ENCODE measurements at regions not wholly inside any gene's neighbourhood (a gene's known extent, or its start where the extent isn't known, plus 50 kb on each side); places are given as distances from the start of the nearest gene placed in this dataset.

DNA sequence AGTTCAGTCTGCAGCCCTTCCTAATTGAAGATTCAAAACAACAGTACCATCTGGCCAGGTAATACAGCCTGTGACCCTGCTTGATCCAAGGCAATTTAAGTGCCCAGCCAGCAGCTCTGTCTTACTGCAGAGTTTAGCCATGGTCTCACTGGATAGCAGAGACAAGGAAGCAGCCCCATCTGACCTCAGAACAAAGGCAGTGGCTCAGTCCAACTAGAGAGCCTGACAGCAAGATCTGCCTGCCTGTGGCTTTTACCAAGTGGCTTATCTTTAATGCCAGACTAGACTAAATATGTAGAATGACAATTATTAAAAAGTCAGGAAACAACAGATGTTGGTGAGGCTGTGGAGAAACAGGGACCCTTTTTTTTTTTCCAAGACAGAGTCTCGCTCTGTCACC is 293.4 kb downstream of the DTHD1 start:
- Histone ChIP-seq H3K79me2 (replicated peaks; ENCODE audit: insufficient read depth, low read length) (no peaks in the 10 kb centered on the region), H3K9me2 (ENCODE audit: insufficient read depth, low read length) (no peaks in the 10 kb centered on the region), H3K9ac (ENCODE audit: low read length) (no peak overlapping the region), H3K36me3 (ENCODE audit: insufficient read depth, low read length) (no peaks in the 10 kb centered on the region), H3K4me3 (ENCODE audit: low read length) (no peak overlapping the region), H2AFZ (ENCODE audit: low read depth, low read length) (no peak overlapping the region), H3K27me3 (ENCODE audit: insufficient read depth, low read depth, low read length) (no peaks in the 10 kb centered on the region), H3F3A (ENCODE audit: insufficient read depth, low read length, poor library complexity, severe bottlenecking) (no peaks in the 10 kb centered on the region), H3K27ac (ENCODE audit: low read length) (no peak overlapping the region), H3K9me3 (ENCODE audit: low read length) (peaks cover 4% of the 10 kb centered on the region), H4K20me1 (ENCODE audit: insufficient read depth) (no peaks in the 10 kb centered on the region), H3K4me2 (ENCODE audit: low read length) (no peak overlapping the region)
- no peak for TF ChIP-seq TAF1 (IDR thresholded peaks at IDR 0.05; ENCODE audit: low read depth)
- no peak for TF ChIP-seq POLR2AphosphoS5 (IDR thresholded peaks at IDR 0.05)
- no peak for TF ChIP-seq EP300 (conservative IDR thresholded peaks at IDR 0.05; ENCODE audit: poor library complexity, severe bottlenecking)
- no peak for TF ChIP-seq RAD21 (conservative IDR thresholded peaks at IDR 0.05)
- no peak for TF ChIP-seq SMC3 (conservative IDR thresholded peaks at IDR 0.05; ENCODE audit: poor library complexity)
- TF ChIP-seq, protein P1, sequence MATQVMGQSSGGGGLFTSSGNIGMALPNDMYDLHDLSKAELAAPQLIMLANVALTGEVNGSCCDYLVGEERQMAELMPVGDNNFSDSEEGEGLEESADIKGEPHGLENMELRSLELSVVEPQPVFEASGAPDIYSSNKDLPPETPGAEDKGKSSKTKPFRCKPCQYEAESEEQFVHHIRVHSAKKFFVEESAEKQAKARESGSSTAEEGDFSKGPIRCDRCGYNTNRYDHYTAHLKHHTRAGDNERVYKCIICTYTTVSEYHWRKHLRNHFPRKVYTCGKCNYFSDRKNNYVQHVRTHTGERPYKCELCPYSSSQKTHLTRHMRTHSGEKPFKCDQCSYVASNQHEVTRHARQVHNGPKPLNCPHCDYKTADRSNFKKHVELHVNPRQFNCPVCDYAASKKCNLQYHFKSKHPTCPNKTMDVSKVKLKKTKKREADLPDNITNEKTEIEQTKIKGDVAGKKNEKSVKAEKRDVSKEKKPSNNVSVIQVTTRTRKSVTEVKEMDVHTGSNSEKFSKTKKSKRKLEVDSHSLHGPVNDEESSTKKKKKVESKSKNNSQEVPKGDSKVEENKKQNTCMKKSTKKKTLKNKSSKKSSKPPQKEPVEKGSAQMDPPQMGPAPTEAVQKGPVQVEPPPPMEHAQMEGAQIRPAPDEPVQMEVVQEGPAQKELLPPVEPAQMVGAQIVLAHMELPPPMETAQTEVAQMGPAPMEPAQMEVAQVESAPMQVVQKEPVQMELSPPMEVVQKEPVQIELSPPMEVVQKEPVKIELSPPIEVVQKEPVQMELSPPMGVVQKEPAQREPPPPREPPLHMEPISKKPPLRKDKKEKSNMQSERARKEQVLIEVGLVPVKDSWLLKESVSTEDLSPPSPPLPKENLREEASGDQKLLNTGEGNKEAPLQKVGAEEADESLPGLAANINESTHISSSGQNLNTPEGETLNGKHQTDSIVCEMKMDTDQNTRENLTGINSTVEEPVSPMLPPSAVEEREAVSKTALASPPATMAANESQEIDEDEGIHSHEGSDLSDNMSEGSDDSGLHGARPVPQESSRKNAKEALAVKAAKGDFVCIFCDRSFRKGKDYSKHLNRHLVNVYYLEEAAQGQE (IDR thresholded peaks at IDR 0.05; ENCODE audit: borderline replicate concordance) = no peak
- no peak for TF ChIP-seq EZH2 (IDR thresholded peaks at IDR 0.05; ENCODE audit: borderline replicate concordance, insufficient read depth, low read length, poor library complexity, severe bottlenecking)
- no peak for TF ChIP-seq MXI1 (conservative IDR thresholded peaks at IDR 0.05; ENCODE audit: poor library complexity, severe bottlenecking)
- TF ChIP-seq, protein P2, sequence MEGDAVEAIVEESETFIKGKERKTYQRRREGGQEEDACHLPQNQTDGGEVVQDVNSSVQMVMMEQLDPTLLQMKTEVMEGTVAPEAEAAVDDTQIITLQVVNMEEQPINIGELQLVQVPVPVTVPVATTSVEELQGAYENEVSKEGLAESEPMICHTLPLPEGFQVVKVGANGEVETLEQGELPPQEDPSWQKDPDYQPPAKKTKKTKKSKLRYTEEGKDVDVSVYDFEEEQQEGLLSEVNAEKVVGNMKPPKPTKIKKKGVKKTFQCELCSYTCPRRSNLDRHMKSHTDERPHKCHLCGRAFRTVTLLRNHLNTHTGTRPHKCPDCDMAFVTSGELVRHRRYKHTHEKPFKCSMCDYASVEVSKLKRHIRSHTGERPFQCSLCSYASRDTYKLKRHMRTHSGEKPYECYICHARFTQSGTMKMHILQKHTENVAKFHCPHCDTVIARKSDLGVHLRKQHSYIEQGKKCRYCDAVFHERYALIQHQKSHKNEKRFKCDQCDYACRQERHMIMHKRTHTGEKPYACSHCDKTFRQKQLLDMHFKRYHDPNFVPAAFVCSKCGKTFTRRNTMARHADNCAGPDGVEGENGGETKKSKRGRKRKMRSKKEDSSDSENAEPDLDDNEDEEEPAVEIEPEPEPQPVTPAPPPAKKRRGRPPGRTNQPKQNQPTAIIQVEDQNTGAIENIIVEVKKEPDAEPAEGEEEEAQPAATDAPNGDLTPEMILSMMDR (IDR thresholded peaks at IDR 0.05; ENCODE audit: poor library complexity, severe bottlenecking) = no peak

DNA sequence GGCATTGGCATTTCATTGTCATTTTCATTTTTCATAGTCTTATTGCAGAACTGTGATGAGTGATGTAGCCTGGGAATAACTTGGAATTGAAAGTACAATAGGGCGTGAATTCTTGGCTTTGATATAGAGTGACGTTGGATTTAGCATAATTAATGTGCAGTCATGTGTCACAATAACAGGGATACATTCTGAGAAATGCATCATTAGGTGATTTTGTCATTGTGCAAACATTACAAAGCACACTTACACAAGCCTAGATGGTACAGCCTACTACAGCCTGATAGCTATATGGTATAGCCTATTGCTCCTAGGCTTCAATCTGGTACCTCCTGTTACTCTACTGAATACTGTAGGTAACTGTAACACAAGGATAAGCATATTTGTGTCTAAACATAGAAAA is 300.8 kb downstream of the DTHD1 start:
- Histone ChIP-seq H3K27me3 (ENCODE audit: insufficient read depth, low read depth, low read length) (no peaks in the 10 kb centered on the region), H3K27ac (ENCODE audit: low read length) (no peak overlapping the region), H3K79me2 (replicated peaks; ENCODE audit: insufficient read depth, low read length) (no peaks in the 10 kb centered on the region), H3K9me2 (ENCODE audit: insufficient read depth, low read length) (no peaks in the 10 kb centered on the region), H3K36me3 (ENCODE audit: insufficient read depth, low read length) (no peaks in the 10 kb centered on the region), H2AFZ (ENCODE audit: low read depth, low read length) (no peak overlapping the region), H4K20me1 (ENCODE audit: insufficient read depth) (no peaks in the 10 kb centered on the region), H3F3A (ENCODE audit: insufficient read depth, low read length, poor library complexity, severe bottlenecking) (no peaks in the 10 kb centered on the region), H3K4me3 (ENCODE audit: low read length) (no peak overlapping the region), H3K9ac (ENCODE audit: low read length) (no peak overlapping the region), H3K9me3 (ENCODE audit: low read length) (peaks cover 4% of the 10 kb centered on the region), H3K4me2 (ENCODE audit: low read length) (no peak overlapping the region)
- TF ChIP-seq POLR2AphosphoS5 (IDR thresholded peaks at IDR 0.05) (no peak), EZH2 (IDR thresholded peaks at IDR 0.05; ENCODE audit: borderline replicate concordance, insufficient read depth, low read length, poor library complexity, severe bottlenecking) (no peak), RAD21 (conservative IDR thresholded peaks at IDR 0.05) (no peak), SMC3 (conservative IDR thresholded peaks at IDR 0.05; ENCODE audit: poor library complexity) (no peak)
- TF ChIP-seq, protein P1 (IDR thresholded peaks at IDR 0.05; ENCODE audit: borderline replicate concordance) = no peak
- TF ChIP-seq, protein P2 (IDR thresholded peaks at IDR 0.05; ENCODE audit: poor library complexity, severe bottlenecking) = no peak

All from neural cell (in vitro differentiated cells).